GM23338 (cell line): ENCODE measurements at regions not wholly inside any gene's neighbourhood (a gene's known extent, or its start where the extent isn't known, plus 50 kb on each side); places are given as distances from the start of the nearest gene placed in this dataset.

Experiments used
- ATAC-seq: fragments of 200-7000 bp; cut with Tn5 transposase; 3 replicates; pipeline ENCODE4 v1.9.1; 2020
- DNase-seq: peaks from one replicate; pipeline ENCODE4 v3.0.0-alpha.2; 2015; ENCODE audit warnings: low spot score
- H2AFZ ChIP-seq: fragments of 200-600 bp; sonication (generic); 2 replicates; pipeline ENCODE4 v1.8.0; 2016; ENCODE audit warnings: antibody characterized with exemption, mild to moderate bottlenecking, moderate library complexity
- H3F3A ChIP-seq: fragments of 200-600 bp; sonication (generic); replicated peaks from 2 replicates; pipeline ENCODE4 v1.8.0; 2017; ENCODE audit warnings: antibody characterized with exemption, mixed run types, low read depth
- H3K27ac ChIP-seq: fragments of 200-600 bp; sonication (generic); 2 replicates; pipeline ENCODE4 v1.6.1; 2016; ENCODE audit warnings: low read depth
- H3K27me3 ChIP-seq: fragments of 200-600 bp; sonication (generic); 2 replicates; pipeline ENCODE4 v1.8.0; 2016; ENCODE audit warnings: mild to moderate bottlenecking, mixed run types, moderate library complexity; ENCODE audit not compliant: insufficient read depth
- H3K36me3 ChIP-seq: fragments of 200-600 bp; sonication (generic); 2 replicates; pipeline ENCODE4 v1.8.0; 2016; ENCODE audit warnings: mild to moderate bottlenecking; ENCODE audit not compliant: insufficient read depth
- H3K4me1 ChIP-seq: fragments of 200-600 bp; sonication (generic); 2 replicates; pipeline ENCODE4 v1.8.0; 2016; ENCODE audit warnings: mild to moderate bottlenecking, moderate library complexity; ENCODE audit not compliant: insufficient read depth
- H3K4me2 ChIP-seq: fragments of 200-600 bp; sonication (generic); 2 replicates; pipeline ENCODE4 v1.7.1; 2017; ENCODE audit warnings: mixed run types
- H3K4me3 ChIP-seq: fragments of 200-600 bp; sonication (generic); 2 replicates; pipeline ENCODE4 v1.6.1; 2016; ENCODE audit warnings: mixed run types
- H3K79me2 ChIP-seq: fragments of 200-600 bp; sonication (generic); replicated peaks from 2 replicates; pipeline ENCODE4 v1.8.0; 2017; ENCODE audit warnings: mild to moderate bottlenecking; ENCODE audit not compliant: insufficient read depth
- H3K9me2 ChIP-seq: fragments of 200-600 bp; sonication (generic); 2 replicates; pipeline ENCODE4 v1.8.0; 2017; ENCODE audit not compliant: insufficient read depth
- H4K20me1 ChIP-seq: fragments of 200-600 bp; sonication (generic); replicated peaks from 2 replicates; pipeline ENCODE4 v1.8.0; 2017; ENCODE audit warnings: mild to moderate bottlenecking; ENCODE audit not compliant: insufficient read depth
- H3K27ac Mint-ChIP-seq: 2 replicates; pipeline ENCODE4 v1.8.0; 2020; ENCODE audit warnings: inconsistent platforms, mild to moderate bottlenecking, moderate library complexity, mixed read lengths
- H3K27me3 Mint-ChIP-seq: 3 replicates; pipeline ENCODE4 v1.8.0; 2022; ENCODE audit warnings: low read depth, mild to moderate bottlenecking, moderate library complexity, mixed read lengths, inconsistent platforms; ENCODE audit not compliant: insufficient read depth, poor library complexity
- H3K36me3 Mint-ChIP-seq: 3 replicates; pipeline ENCODE4 v1.8.0; 2021; ENCODE audit warnings: low read depth, mild to moderate bottlenecking, inconsistent platforms, moderate library complexity, mixed read lengths
- H3K4me1 Mint-ChIP-seq: 3 replicates; pipeline ENCODE4 v1.8.0; 2020; ENCODE audit warnings: mild to moderate bottlenecking, inconsistent platforms, mixed read lengths
- H3K4me3 Mint-ChIP-seq: 3 replicates; pipeline ENCODE4 v1.8.0; 2021; ENCODE audit warnings: moderate library complexity, mild to moderate bottlenecking, inconsistent platforms, mixed read lengths
- H3K9me3 Mint-ChIP-seq: 3 replicates; pipeline ENCODE4 v1.8.0; 2020; ENCODE audit warnings: moderate library complexity, mild to moderate bottlenecking, inconsistent platforms, mixed read lengths
- CREB1 ChIP-seq: fragments of 250-450 bp; sonication (Bioruptor Pico); IDR thresholded peaks from 2 replicates; pipeline ENCODE4 v1.5.0; 2020; ENCODE audit warnings: low read depth, mild to moderate bottlenecking, moderate library complexity
- CTCF ChIP-seq, 2 experiments: fragments of 200-600 bp in 1 of 2; sonication (generic) in 1 of 2; conservative IDR thresholded peaks; 2 replicates each; pipeline versions ENCODE4 v1.5.1 to v1.6.1; 2016 to 2017; ENCODE audit warnings: antibody characterized with exemption in 2 of 2, low read depth in 2 of 2, mild to moderate bottlenecking in 2 of 2, moderate library complexity in 1 of 2
- ETS1 ChIP-seq: IDR thresholded peaks from 2 replicates; pipeline ENCODE4 v1.6.1; 2016; ENCODE audit warnings: antibody characterized with exemption
- EZH2phosphoT487 ChIP-seq: fragments of 200-600 bp; sonication (generic); IDR thresholded peaks from one replicate; pipeline ENCODE4 v1.8.1; 2018; ENCODE audit warnings: antibody characterized with exemption; ENCODE audit not compliant: unreplicated experiment
- JUNB ChIP-seq: IDR thresholded peaks from one replicate; pipeline ENCODE4 v1.6.1; 2016; ENCODE audit warnings: antibody characterized with exemption; ENCODE audit not compliant: unreplicated experiment
- NANOG ChIP-seq: IDR thresholded peaks from 2 replicates; pipeline ENCODE4 v1.6.1; 2016; ENCODE audit warnings: antibody characterized with exemption, borderline replicate concordance
- POLR2AphosphoS5 ChIP-seq: IDR thresholded peaks from 2 replicates; pipeline ENCODE4 v1.6.1; 2016; ENCODE audit warnings: antibody characterized with exemption, low read depth
- REST ChIP-seq: IDR thresholded peaks from one replicate; pipeline ENCODE4 v1.6.1; 2018; ENCODE audit warnings: antibody characterized with exemption; ENCODE audit not compliant: unreplicated experiment
- STAT1 ChIP-seq: IDR thresholded peaks from one replicate; pipeline ENCODE4 v1.6.1; 2016; ENCODE audit warnings: antibody characterized with exemption; ENCODE audit not compliant: unreplicated experiment
- ZNF114 ChIP-seq: fragments of 250-450 bp; sonication (Bioruptor Pico); IDR thresholded peaks from 2 replicates; pipeline ENCODE4 v1.5.0; 2020; ENCODE audit warnings: mild to moderate bottlenecking, moderate library complexity
- ZNF331 ChIP-seq: fragments of 250-450 bp; sonication (Bioruptor Pico); IDR thresholded peaks from 2 replicates; pipeline ENCODE4 v1.5.0; 2020; ENCODE audit warnings: low read depth, mild to moderate bottlenecking, moderate library complexity

- Histone ChIP-seq H3K79me2 (no peaks in the 10 kb centered on the region), H3K4me2 (no peak overlapping the region), H3K9me2 (no peaks in the 10 kb centered on the region), H2AFZ (no peak overlapping the region), H3K4me1 (no peaks in the 10 kb centered on the region; the same call in 1 of the 2 replicates), H3K27me3 (no peaks in the 10 kb centered on the region), H3K27ac (no peak overlapping the region), H3K4me3 (no peak overlapping the region), H4K20me1 (no peaks in the 10 kb centered on the region), H3K36me3 (no peaks in the 10 kb centered on the region), H3F3A (no peaks in the 10 kb centered on the region)
- no peak for TF ChIP-seq NANOG
- no peak for TF ChIP-seq EZH2phosphoT487
- TF ChIP-seq STAT1: no peak
- TF ChIP-seq ZNF114 (CRISPR knock-in tag): no peak
- TF ChIP-seq CTCF (conservative IDR thresholded peaks at IDR 0.05; ENCODE audit: low read depth in 2 of 2): no peak
- no peak for TF ChIP-seq POLR2AphosphoS5
- TF ChIP-seq REST: no peak
- TF ChIP-seq ZNF331 (CRISPR knock-in tag): no peak
- no peak for TF ChIP-seq JUNB
- no peak for TF ChIP-seq CREB1 (CRISPR knock-in tag)
- Mint-ChIP-seq H3K4me3 (no peak overlapping the region), H3K4me1 (no peaks in the 10 kb centered on the region), H3K27ac (no peak overlapping the region), H3K36me3 (no peaks in the 10 kb centered on the region), H3K27me3 (no peaks in the 10 kb centered on the region), H3K9me3 (no peaks in the 10 kb centered on the region)
- ATAC-seq (no peak), DNase-seq (no peak)
Observed at GRCh38 chr13:67367399-67367798, 137.3 kb upstream of the PCDH9 start.

GRCh38 chr13:67366533-67366932, 136.4 kb upstream of the PCDH9 start:
- Mint-ChIP-seq H3K9me3 (no peaks in the 10 kb centered on the region; the same call in 2 of the 3 replicates), H3K4me1 (no peaks in the 10 kb centered on the region), H3K27ac (no peak overlapping the region), H3K27me3 (no peaks in the 10 kb centered on the region), H3K36me3 (no peaks in the 10 kb centered on the region), H3K4me3 (no peak overlapping the region)
- no peaks in the 10 kb centered on the region for H3K27me3 ChIP-seq
- ATAC-seq (no peak), DNase-seq (no peak)
- H3K27ac ChIP-seq: no peak overlapping the region
- H3K79me2 ChIP-seq: no peaks in the 10 kb centered on the region
- H3K9me2 ChIP-seq: no peaks in the 10 kb centered on the region
- no peaks in the 10 kb centered on the region for H3F3A ChIP-seq
- H3K36me3 ChIP-seq: no peaks in the 10 kb centered on the region
- no peak for TF ChIP-seq REST
- no peak for TF ChIP-seq ETS1
- TF ChIP-seq CTCF (conservative IDR thresholded peaks at IDR 0.05; ENCODE audit: low read depth in 2 of 2): peak in 1 of 2 experiments; percentile 21; a peak in 1 of 4 replicates
- no peaks in the 10 kb centered on the region for H4K20me1 ChIP-seq
- H3K4me3 ChIP-seq: no peak overlapping the region
- H3K4me2 ChIP-seq: no peak overlapping the region
- H3K4me1 ChIP-seq: no peaks in the 10 kb centered on the region
- no peak overlapping the region for H2AFZ ChIP-seq
